PC-3 (cell line): ENCODE measurements at regions not wholly inside any gene's neighbourhood (a gene's known extent, or its start where the extent isn't known, plus 50 kb on each side); places are given as distances from the start of the nearest gene placed in this dataset.
A peak's percentile ranks its signal among the peaks of the same experiment; 100 is the strongest.
"Not testable (repeated sequence)": the region's sequence is repeated elsewhere in the genome, so short reads cannot be mapped to it uniquely, and the experiment has no call there.

ENCODE experiments used
- ATAC-seq: fragments of 200-7000 bp; cut with Tn5 transposase; 2 replicates; pipeline ENCODE4 v1.9.1; 2020; ENCODE audit warnings: mild to moderate bottlenecking, moderate library complexity
- BruUV-seq: library from RNA; stranded (reverse); fragments of 400-500 nt; replicated peaks from 2 replicates; lab custom pipeline; 2021; lab: Mats Ljungman, UMichigan
- CTCF ChIA-PET: fragments of 300-600 bp; sonication (Branson Sonifier 250); formaldehyde crosslinking; loops from one replicate; lab custom pipeline; 2022; ENCODE audit warnings: antibody characterized with exemption; lab: Charles Lee
- POLR2A ChIA-PET: fragments of 300-600 bp; sonication (Branson Sonifier 250); formaldehyde crosslinking; loops from one replicate; lab custom pipeline; 2022; ENCODE audit warnings: antibody characterized with exemption; ENCODE audit not compliant: unreplicated experiment; lab: Charles Lee
- DNase-seq: peaks from one replicate; pipeline ENCODE4 v3.0.0-alpha.2; 2015
- H2AFZ ChIP-seq: fragments of 300-600 bp; sonication (generic); 2 replicates; pipeline ENCODE4 v1.6.0; 2016; ENCODE audit warnings: antibody characterized with exemption, low read length
- H3F3A ChIP-seq: fragments of 300-600 bp; sonication (generic); one replicate; pipeline ENCODE4 v1.6.0; 2017; ENCODE audit warnings: antibody characterized with exemption, low read length, control low read depth, mild to moderate bottlenecking; ENCODE audit not compliant: unreplicated experiment
- H3K27ac ChIP-seq: fragments of 300-600 bp; sonication (generic); 2 replicates; pipeline ENCODE4 v1.5.1; 2016; ENCODE audit warnings: mild to moderate bottlenecking, low read length
- H3K27me3 ChIP-seq: fragments of 300-600 bp; sonication (generic); 2 replicates; pipeline ENCODE4 v1.6.1; 2016; ENCODE audit warnings: low read length, mixed read lengths
- H3K36me3 ChIP-seq: fragments of 300-600 bp; sonication (generic); 2 replicates; pipeline ENCODE4 v1.6.1; 2016; ENCODE audit warnings: low read depth, mixed run types, low read length, mixed read lengths
- H3K4me1 ChIP-seq: fragments of 300-600 bp; sonication (generic); 2 replicates; pipeline ENCODE4 v1.5.1; 2016; ENCODE audit warnings: low read length; ENCODE audit not compliant: insufficient read depth
- H3K4me2 ChIP-seq: fragments of 300-600 bp; sonication (generic); 2 replicates; pipeline ENCODE4 v1.6.0; 2016; ENCODE audit warnings: low read length
- H3K4me3 ChIP-seq: fragments of 300-600 bp; sonication (generic); 2 replicates; pipeline ENCODE4 v1.5.1; 2016; ENCODE audit warnings: mild to moderate bottlenecking, low read length, mixed read lengths
- H3K79me2 ChIP-seq: fragments of 300-600 bp; sonication (generic); 2 replicates; pipeline ENCODE4 v1.6.1; 2017; ENCODE audit warnings: low read length, mixed read lengths
- H3K9ac ChIP-seq: fragments of 300-600 bp; sonication (generic); 2 replicates; pipeline ENCODE4 v1.6.0; 2016; ENCODE audit warnings: mild to moderate bottlenecking, low read length
- H3K9me2 ChIP-seq: fragments of 300-600 bp; sonication (generic); replicated peaks from 2 replicates; pipeline ENCODE4 v1.6.1; 2016; ENCODE audit warnings: mixed run types, low read length, mixed read lengths
- H3K9me3 ChIP-seq: fragments of 300-600 bp; sonication (generic); 2 replicates; pipeline ENCODE4 v1.6.1; 2016; ENCODE audit warnings: low read length, mixed read lengths
- H4K20me1 ChIP-seq: fragments of 300-600 bp; sonication (generic); 2 replicates; pipeline ENCODE4 v1.6.1; 2016; ENCODE audit warnings: low read length, mixed read lengths
- CTCF ChIP-seq: fragments of 300-600 bp; sonication (generic); conservative IDR thresholded peaks from 2 replicates; pipeline ENCODE4 v1.5.1; 2017; ENCODE audit warnings: antibody characterized with exemption, low read depth, mild to moderate bottlenecking, low read length
- EZH2 ChIP-seq: fragments of 300-600 bp; sonication (generic); IDR thresholded peaks from one replicate; pipeline ENCODE4 v1.6.1; 2017; ENCODE audit warnings: antibody characterized with exemption, mild to moderate bottlenecking, low read length; ENCODE audit not compliant: unreplicated experiment
- EZH2phosphoT487 ChIP-seq: fragments of 300-600 bp; sonication (generic); IDR thresholded peaks from 2 replicates; pipeline ENCODE4 v1.6.1; 2018; ENCODE audit warnings: mild to moderate bottlenecking, antibody characterized with exemption, low read length, borderline replicate concordance
- intact Hi-C: fragments of 100-400 bp; cut with micrococcal nuclease; formaldehyde crosslinking; loops from 2 replicates; pipeline ENCODE4 v1.9.0; 2023

- CTCF ChIA-PET = no interaction called here
Observed at GRCh38 chr9:79432485-79432884, 139.3 kb upstream of the TLE4 start.

GRCh38 chr9:79433703-79434102, 138.1 kb upstream of the TLE4 start:
- Histone ChIP-seq H3K79me2 (no peaks in the 10 kb centered on the region), H3K27me3 (no peaks in the 10 kb centered on the region), H3K9me3 (no peaks in the 10 kb centered on the region), H3K4me3 (no peak overlapping the region), H3K9ac (no peak overlapping the region), H3K9me2 (no peaks in the 10 kb centered on the region), H4K20me1 (no peaks in the 10 kb centered on the region), H3K4me2 (no peak overlapping the region), H3K4me1 (no peaks in the 10 kb centered on the region), H2AFZ (no peak overlapping the region), H3K27ac (no peak overlapping the region), H3F3A (no peaks in the 10 kb centered on the region), H3K36me3 (no peaks in the 10 kb centered on the region)
- TF ChIP-seq CTCF (no peak), EZH2phosphoT487 (no peak), EZH2 (no peak)
- POLR2A ChIA-PET = no interaction called here
- CTCF ChIA-PET = no interaction called here
- intact Hi-C loops = no loop called here
- ATAC-seq (no peak), DNase-seq (no peak)
- no TSS peak for BruUV-seq

More at GRCh38 chr9:79432485-79432884, 139.3 kb upstream of the TLE4 start:
- Histone ChIP-seq H3K27me3 (no peaks in the 10 kb centered on the region), H2AFZ (no peak overlapping the region), H3K9me2 (no peaks in the 10 kb centered on the region), H3K27ac (no peak overlapping the region), H3K9ac (no peak overlapping the region), H3K4me2 (no peak overlapping the region), H3K79me2 (no peaks in the 10 kb centered on the region), H3K36me3 (no peaks in the 10 kb centered on the region), H3K9me3 (no peaks in the 10 kb centered on the region), H3K4me1 (no peaks in the 10 kb centered on the region), H3K4me3 (no peak overlapping the region), H3F3A (no peaks in the 10 kb centered on the region), H4K20me1 (no peaks in the 10 kb centered on the region)
- TF ChIP-seq CTCF (no peak), EZH2phosphoT487 (no peak), EZH2 (no peak)
- POLR2A ChIA-PET = no interaction called here
- no peak for ATAC-seq
- peak; percentile 4 for DNase-seq
- intact Hi-C loops = no loop called here
- no TSS peak for BruUV-seq

GRCh38 chr9:79439221-79439620, 132.5 kb upstream of the TLE4 start:
- H3K27me3 ChIP-seq, H3K27ac ChIP-seq, ATAC-seq, H3K4me2 ChIP-seq, H3K4me3 ChIP-seq, H3K4me1 ChIP-seq, H3F3A ChIP-seq, H3K9ac ChIP-seq, H4K20me1 ChIP-seq, H3K9me2 ChIP-seq, DNase-seq, H3K9me3 ChIP-seq, BruUV-seq, H3K36me3 ChIP-seq, intact Hi-C loops, H3K79me2 ChIP-seq, POLR2A ChIA-PET, CTCF ChIA-PET, H2AFZ ChIP-seq: not testable (repeated sequence)
